ENCODE measurements at regions not wholly inside any gene's neighbourhood (a gene's known extent, or its start where the extent isn't known, plus 50 kb on each side); places are given as distances from the start of the nearest gene placed in this dataset.
A peak's percentile ranks its signal among the peaks of the same experiment; 100 is the strongest.
"Not testable (repeated sequence)": the region's sequence is repeated elsewhere in the genome, so short reads cannot be mapped to it uniquely, and the experiment has no call there.

DNA sequence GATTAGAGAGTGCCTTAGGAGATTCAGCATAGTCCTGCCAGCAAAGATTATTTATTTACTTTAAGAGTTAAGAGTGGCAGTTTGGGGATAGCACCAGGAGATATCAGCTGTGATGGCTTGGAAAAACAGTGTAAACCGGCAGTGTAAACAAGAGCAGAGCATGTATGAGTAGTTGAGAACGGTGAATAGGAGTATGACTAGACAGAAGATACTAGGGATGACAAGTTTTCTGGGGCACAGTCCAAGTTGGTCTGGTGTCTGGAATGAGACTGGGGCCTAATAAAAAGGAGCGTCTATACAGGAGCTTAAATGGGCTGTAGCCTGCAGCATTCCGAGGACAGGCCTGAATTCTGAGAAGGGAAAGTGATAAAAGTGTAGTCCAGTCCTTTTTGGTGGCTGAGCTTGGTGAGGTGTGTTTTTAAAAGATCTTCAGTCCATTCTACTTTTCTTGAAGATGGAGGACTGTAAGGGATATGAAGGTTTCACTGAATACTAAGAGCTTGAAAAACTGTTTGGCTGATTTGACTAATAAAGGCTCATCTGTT is 117.8 kb downstream of the TLR5 start:
- not testable (repeated sequence) for DNase-seq

DNA sequence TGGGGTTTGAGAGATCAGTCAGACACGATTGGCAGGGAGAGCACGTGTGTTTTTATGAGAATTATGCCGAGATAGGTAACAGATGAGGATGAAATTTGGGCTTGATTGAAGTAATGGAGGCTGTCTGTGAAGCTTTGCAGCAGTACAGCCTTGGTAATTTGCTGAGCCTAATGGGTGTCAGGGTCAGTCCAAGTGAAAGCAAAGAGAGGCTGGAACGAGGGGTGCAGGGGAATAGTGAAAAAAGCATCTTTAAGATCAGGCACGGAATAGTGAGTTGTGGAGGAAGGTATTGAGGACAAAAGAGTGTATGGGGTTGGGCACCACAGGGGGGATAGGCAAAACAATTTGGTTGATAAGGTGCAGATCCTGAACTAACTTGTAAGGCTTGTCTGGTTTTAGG is 116.4 kb downstream of the TLR5 start:
- DNase-seq: not testable (repeated sequence)

DNA sequence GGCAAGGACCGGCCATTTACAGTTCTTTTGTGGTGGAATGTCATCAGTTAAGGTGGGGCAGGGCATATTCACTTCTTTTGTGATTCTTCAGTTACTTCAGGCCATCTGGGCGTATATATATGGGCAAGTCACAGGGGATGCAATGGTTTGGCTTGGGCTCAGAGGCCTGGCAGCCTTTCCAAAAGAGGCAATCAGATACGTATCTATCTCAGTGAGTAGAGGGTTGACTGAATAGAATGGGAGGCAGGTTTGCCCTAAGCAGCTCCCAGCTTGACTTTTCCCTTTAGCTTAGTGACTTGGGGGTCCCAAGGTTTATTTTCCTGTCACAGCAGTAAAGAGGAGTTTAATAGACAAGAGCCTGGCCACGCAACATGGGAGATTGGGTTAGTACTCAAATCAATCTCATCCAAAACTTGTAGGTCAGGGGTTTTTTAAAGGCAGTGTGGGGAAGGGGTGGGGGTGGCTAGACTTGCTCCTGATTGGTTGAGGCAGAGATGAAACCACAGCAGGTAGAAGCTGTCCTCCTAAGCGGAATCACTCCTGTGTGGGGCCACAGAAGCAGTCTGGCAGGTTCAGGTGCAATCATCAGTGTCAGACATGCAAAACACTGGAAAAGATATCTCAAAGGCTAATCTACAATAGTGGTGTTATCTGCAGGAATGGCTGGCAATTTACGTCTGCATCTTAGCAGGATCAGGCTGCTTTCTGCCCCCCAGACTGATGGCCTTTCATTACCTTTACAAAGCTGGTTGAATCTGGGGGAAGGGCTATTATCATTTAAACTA is 112.9 kb downstream of the TLR5 start:
- DNase-seq: no peak

DNA sequence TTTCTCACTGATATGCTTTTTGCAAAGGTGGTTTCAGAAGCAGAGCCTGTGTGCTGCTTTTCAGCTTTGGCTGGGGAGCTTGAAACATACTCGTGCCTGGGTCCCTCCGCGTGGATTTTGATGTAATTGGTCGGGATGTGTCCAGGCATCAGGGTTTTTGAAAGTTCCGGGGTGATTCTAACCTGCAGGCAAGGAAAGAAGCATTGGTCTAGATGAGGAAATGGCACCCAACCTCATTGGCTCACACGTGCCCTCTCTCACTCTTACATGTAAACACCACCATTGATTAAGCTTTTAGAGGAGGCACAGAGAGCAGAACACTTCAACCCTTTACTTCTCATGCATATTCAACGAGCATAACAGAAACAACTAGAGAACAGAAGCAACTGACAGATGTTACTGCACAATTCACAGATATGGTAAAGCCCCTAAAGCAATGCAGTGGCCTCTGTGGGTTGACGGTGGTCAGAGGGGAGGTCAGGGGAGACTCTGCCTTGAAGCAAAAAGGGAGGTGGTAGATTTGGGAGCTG is 112.1 kb downstream of the TLR5 start:
- no peak for DNase-seq

DNA sequence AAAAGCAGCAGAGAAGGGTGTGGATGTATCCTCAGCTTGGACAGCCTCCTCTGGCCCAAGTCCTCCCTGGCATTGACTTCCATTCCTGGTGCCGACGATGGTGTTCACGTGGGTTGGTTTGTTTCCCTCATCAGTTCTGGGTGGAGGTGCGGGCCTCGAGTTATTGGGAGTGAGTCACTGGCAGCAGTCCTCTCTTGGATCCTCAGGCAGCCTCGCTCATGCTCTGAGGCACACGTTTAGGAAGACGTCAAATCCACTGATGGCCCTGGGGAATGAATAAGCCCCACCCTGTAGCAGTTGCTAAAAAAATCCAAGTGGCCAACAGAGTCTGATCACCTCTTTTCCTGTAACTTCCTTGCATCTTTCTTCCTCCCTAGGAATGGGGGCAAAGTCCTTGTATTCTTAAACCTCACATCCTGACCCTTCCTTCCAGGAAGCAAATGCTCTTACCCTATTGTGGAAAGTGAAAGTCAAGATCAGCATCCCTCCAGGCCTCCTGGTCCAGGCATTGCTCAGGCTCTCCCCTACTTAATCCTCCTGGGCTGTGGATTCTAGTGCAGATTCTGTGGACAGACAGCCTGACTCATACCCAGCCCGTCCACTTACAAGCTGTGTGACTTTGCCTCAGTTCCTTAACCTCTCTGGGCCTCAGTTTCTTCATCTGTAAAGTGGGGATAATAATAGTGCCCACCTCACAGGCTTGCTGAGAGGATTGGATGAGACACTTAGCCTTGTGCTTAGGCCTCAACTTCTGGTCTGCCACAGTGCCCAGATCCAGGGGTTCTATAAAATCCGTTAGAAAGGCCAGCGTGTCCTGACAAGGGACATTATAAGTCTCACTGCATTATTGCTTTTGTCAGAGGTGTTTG is 111.1 kb downstream of the TLR5 start:
- DNase-seq: no peak

DNA sequence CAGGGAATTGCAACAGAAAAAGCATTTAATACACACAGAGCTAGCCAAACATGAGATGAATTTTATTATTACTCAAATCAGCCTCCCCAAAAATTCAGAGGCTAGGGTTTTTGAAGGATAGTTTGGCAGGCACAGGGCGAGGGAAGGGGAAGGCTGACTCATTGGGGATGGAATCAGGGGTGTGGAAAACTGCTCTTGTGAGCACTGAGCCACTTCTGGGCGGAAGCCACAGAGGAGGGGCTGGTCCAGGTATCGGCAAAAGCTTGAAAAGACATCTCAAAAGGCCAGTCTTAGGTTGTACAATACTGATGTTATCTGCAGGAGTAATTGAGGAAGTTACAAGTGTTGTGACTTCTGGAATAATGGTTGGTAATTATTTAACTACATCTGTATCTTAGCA is 109.4 kb downstream of the TLR5 start:
- no peak for DNase-seq

DNA sequence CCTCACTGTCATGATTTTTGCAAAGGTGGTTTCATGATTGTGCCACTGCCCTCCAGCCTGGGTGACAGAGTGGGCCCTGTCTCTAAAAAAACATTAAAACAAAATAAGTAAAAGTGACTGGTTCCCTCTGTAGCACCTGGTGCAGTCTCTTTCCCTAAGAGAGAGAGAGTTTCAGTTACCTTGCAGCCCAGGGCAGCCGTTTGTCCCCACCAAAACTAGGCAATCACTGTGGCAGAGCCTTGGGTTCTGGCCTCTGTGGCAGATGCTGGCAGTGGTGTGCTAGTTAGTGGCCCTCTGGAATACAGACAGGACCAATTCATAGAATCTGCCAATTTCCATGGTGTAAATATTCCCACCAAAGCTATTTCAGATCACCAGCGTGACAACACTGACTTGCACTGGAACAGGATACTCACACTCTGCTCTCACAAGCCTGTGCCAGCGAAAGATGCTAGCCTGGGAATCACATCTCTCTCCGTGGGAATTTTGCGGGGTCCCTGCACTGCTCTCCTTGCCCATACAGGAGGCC is 108.7 kb downstream of the TLR5 start:
- no peak for DNase-seq

DNA sequence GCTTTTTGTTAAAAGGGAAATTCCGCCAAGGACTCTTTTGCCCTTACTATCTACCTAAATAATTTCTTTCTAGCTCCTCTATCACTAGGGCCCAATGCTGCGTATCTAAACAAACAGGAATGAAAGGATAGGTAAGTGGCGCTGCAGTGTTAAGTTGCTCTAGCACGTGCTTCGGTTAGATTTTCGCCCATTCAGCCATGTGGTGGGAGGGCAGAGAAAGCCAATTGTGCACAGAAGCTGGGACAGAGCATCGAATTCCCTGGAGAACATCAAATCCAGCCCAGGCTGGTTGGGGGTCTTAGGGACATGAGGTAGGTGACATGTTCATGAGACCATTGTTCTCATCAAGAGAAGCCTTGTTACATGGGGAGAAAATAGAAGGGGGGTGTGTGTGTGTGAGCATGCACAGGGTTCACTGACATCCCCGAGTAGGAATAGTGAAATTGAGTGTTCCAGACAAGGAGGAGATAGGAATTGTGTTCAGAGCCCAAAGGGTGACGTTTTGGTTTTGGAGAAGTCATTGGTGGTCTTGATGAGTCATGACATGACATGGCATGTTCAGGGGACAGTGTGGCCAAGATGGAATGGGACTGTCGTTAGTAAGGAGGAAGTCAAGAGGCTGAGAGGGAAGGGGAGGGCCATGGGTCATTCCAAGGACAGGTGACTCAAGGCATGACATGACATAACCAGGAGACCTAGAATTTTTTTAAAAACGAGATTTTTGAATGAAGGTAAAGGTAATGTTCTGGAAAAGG is 107.1 kb downstream of the TLR5 start:
- peak; percentile 34 for DNase-seq

DNA sequence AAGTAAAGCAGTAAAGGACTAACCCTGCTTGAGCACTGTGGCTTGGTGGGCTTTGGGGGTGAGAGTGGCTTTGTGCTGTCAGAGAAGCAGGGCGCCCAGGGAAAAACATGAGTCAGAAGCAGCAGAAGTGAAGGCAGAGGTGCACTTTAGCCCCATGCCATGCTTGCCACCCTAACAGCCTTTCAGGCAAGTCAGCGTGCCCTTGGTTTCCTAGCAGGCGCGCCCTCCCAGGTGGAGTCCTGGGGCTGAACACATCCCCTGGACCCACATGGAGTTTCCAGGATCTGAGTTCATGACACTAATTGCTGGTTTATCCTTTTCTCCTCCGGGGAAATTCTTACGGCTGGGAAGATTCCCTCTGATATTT is 106.6 kb downstream of the TLR5 start:
- DNase-seq: no peak

DNA sequence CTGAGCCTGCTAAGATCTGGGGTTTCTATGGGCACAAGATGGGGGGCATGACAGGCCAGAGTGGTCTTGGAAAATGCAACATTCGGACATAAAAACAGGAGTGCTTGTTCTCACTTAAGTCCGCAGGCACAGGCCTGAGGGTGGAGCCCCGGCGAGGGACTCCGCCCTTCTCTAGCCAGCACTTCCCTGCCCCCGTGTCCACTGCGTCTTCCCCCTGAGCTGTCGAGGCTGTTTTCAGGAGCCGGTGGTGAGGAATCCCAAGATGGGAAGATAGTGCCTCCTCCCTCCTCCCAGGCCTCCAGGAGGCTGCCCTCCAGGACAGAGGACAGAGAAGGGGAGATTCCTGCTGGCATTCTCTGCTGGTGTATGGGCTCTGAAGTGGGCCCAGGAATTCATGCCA is 105.2 kb downstream of the TLR5 start:
- DNase-seq: no peak

DNA sequence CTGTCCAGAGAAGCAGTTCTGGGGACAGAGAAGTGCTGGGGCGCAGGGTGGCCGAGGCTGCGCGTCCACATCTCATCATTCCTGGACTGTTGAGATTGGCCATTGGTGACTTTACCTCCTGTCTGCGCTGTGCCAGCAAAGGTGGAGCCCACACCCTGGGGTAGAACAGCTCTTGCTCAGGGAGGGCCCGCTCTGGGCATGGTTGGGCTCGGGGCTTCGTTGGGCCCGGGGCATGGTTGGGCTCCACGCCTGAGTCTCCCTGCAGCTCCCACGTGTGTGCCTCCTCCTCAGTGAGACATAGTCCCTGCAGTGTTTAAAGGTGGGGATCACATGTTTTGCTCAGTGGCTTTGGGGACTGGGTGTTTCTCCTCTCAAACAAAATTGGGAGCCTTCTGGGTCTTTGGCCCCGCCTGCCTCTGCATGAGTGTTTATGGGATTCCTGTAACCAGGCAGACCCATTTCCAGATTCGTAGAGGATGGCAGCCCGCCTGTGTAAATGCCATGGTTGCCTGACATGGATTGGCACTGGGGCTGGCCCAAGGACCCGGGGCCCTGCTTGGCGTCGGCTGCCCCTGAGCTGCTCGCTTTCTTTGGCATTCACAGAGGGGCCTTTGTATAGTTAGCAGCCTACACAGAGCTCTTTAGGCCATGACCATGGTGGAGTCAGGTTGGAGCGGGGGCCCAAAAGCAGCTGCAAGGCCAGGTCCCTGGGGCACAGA is 104.6 kb downstream of the TLR5 start:
- no peak for DNase-seq

DNA sequence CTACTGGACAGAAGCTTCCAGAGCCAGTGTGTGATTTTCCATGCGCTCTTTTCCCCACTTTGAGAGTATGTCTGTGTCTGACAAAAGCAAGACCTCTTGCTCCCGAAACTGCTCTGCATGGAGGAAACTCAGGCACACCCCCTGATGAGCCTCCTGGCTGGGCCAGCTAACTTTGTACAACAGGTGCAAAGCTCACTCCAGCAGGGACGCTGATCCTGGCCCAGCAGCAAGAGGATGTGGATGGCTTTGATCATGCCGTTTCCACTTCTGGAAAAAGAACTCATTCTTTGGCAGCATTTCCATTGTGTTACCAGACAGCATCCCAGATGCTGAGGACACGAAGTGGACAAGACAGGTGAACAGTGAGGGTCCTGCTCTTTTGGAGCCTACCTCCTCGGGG is 103.1 kb downstream of the TLR5 start:
- no peak for DNase-seq

DNA sequence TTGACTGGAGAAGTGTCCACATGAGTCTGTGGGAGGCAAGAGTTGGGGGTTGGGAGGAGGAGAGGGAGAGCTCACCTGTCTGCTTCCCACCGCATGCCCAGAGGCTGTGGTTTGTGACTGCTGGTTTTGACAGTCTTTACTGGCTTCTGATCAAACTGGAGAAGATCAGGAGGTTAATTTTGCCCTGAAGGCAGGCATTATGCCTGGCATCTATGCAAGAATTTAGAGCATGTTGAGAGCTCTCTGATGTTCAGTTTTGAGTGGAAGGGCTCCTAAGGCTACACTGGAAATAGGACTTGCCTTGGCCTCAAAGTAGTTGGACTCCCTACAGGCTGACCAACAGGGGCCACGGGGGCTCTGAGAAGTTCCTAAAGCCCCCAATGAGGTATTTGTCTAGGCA is 101.6 kb downstream of the TLR5 start:
- DNase-seq: no peak

DNA sequence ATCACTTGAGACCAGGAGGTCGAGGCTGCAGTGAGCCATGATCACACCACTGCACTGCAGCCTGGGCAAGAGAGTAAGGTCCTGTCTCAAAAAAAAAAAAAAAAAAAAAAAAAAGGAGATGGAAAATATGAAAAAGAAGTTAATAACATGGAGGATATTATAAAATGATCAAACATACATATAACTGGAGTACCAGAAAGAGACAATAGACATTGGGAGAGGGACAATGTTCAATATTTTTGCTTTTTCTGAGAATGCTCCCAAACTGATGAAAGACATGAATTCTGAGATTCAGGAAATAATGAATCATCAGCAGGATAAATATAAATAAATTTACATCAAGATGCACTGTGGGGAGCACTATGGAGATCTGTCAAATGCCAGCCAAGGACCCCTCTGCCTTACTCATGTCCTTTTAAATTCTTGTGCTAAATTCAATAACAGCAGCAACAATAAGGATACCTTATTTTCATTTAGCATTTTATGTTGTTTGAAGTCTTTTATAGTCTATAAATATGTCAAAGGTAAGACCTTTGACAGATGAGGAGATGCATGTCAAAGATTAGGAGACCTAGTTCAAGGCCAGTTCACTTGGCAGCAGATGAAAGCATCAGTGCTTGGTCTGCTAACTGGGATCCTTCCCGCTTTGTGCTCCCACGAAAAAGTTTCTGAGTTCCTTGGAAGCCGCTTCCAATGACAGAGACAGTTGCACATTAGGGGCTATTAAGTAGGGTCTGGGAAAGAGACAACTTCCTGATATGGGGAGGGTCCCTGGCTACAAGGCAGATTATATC is 97.7 kb downstream of the TLR5 start:
- no peak for DNase-seq

DNA sequence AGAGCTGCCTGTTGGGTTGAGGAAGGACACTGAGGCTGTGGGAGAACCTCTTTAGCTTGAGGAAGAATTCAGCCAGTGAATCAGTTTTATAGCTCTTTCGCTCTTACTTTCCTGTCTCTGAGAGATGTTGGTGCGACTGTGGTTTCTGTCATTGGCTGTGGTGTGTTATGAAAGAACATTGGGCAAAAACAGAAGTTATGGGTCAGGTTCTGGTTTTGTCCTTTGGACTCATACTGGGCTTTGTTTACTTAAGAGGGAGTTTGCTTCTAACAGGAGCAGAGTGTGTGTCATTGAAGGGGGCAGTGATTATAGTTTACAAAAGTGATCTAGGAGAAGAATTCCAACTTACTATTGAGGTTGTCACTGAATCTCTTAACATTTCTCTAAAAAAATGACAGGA is 97.0 kb downstream of the TLR5 start:
- no peak for DNase-seq

DNA sequence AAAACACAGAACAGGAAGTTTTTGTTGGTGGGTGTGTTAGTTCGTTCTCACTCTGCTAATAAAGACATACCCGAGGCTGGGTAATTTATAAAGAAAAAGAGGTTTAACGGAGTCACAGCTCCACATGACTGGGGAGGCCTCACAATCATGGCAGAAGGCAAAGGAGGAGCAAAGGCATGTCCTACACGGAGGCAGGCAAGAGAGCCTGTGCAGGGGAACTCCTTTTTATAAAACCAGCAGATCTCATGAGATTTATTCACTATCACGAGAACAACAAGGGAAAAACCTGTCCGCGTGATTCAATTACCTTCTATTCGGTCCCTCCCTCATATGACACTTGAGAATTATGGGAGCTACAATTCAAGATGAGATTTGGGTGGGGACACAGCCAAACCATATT is 96.6 kb downstream of the TLR5 start:
- not testable (repeated sequence) for DNase-seq

DNA sequence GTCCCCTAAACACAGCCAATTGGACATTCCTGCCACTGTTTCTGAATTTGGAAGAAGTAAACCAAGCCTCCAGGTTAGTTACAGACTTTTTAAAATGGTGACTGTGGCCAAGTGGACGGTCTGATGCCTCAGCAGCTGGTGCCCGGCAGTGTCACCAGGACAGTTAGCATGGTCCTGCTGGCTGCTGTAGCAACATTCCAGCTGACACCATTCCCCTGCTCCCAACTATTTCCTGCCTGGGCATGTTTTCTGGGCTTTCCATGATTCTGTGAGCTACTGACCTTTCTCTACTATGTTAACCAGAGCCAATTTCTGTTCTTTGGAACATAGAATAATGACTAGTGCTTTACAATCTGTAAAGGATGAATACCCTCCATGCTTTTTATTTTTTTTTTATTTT is 95.0 kb downstream of the TLR5 start:
- no peak for DNase-seq

DNA sequence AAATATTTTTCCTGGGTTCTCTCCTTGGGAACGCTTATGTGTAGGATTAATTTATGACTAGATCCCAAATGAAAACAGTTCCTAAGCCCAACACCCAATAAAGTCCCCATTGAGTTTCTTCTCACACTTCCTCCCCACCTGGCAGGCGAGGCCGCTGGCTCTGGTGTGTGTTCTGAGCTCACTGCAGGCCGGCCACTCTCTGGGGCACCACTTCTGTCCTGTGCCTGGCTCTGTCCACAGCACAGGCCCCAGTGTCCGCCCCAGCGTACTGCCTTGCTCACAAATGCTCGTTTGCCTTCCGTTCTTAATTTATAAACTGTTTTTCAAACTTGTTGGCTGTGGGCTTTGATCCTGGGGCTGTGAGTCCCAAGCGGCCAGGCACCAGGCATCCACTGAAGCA is 90.6 kb downstream of the TLR5 start:
- DNase-seq: no peak

DNA sequence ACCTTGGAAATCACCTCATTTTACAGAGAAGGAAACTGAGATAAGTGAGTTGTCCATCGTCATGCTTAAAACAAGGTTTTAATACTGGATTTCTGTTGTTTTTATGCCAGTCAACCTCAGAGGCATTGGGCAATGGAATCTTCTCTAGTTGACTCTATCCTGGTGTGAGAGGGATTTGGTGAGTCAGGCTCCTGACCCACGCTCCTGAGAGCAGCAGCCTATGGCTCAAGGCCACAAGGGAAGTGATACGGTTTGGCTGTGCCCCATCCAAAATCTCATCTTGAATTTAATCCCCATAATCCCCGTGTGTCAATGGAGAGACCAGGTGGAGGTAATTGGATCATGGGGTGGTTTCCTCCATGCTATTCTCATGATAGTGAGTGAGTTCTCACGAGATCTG is 90.1 kb downstream of the TLR5 start:
- no peak for DNase-seq

DNA sequence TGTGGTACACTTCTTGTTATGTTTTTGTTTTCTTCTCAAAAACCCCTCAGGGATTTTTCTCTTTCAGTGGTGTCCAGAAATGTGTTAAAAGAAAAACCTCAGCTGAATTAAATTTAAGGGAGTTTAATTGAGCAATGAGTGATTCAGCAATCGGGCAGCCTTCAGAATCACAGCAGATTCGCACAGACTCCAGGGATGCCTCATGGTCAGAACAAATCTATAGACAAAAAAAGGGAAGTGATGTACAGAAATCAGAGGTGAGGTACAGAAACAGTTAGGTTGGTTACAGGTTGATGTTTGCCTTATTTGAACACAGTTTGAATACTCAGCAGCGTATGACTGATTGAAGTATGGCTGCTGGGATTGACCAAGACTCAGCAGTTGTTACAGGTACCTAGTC is 86.2 kb downstream of the TLR5 start:
- no peak for DNase-seq

DNA sequence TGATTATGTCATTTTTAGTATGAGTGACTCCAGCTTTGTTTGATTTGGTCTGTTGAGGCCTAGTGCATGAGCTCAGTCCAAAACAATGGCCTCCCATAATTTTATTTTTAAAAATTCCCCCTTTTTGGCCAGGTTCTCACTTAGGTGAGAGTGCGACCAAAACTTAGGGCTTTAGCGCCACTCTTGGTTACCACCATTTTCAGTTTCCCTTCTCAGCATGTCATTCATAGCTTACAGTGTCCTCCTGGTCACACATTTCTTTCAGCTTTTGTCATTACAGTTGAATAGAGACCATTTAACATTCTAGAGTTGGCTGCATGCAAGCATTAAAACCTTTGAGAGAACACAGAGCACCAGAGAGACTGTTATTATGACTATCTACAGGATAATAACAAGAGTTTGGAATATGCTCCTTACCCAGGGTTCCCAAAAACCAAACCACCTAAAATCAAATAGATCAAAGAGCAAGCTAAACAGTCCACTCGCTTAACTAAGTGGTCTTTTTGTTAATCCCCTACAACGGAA is 85.4 kb downstream of the TLR5 start:
- no peak for DNase-seq

Data from NCI-H1092 treated with DMSO at 0.1 percent for 48 hours (cell line).